CD14-positive monocyte (primary cell): ENCODE measurements at regions not wholly inside any gene's neighbourhood (a gene's known extent, or its start where the extent isn't known, plus 50 kb on each side); places are given as distances from the start of the nearest gene placed in this dataset.
"Not testable (repeated sequence)": the region's sequence is repeated elsewhere in the genome, so short reads cannot be mapped to it uniquely, and the experiment has no call there.

Source experiments
- DNase-seq, 3 donors: peaks; one replicate each; pipeline ENCODE4 v3.0.0-alpha.2; 2011 to 2022
- H2AFZ ChIP-seq: 2 replicates; pipeline ENCODE4 v1.6.0; 2012; ENCODE audit warnings: mild to moderate bottlenecking, low read depth, low read length, inconsistent platforms; ENCODE audit not compliant: insufficient read depth, poor library complexity, severe bottlenecking
- H3K27ac ChIP-seq, 2 donors: 1 replicate in 1 of 2; 2 replicates in 1 of 2; pipeline ENCODE4 v1.5.1; 2012 to 2013; ENCODE audit warnings: low read length in 2 of 2, control low read depth in 1 of 2, inconsistent platforms in 1 of 2, low read depth in 1 of 2, mild to moderate bottlenecking in 1 of 2
- H3K27me3 ChIP-seq, 2 donors: one replicate each; pipeline versions ENCODE4 v1.6.0 to v1.6.1; 2011 to 2013; ENCODE audit warnings: low read length in 2 of 2; ENCODE audit not compliant: control insufficient read depth in 2 of 2, insufficient read depth in 2 of 2
- H3K36me3 ChIP-seq, 2 donors: replicated peaks in 1 of 2; 1 replicate in 1 of 2; 2 replicates in 1 of 2; pipeline versions ENCODE4 v1.5.1 to v1.6.1; 2012 to 2013; ENCODE audit warnings: low read length in 2 of 2, control low read depth in 1 of 2, inconsistent platforms in 1 of 2, mild to moderate bottlenecking in 1 of 2; ENCODE audit not compliant: insufficient read depth in 2 of 2, control insufficient read depth in 1 of 2
- H3K4me1 ChIP-seq, 2 donors: 1 replicate in 1 of 2; 2 replicates in 1 of 2; pipeline versions ENCODE4 v1.5.1 to v1.6.1; 2012 to 2013; ENCODE audit warnings: low read length in 2 of 2, control low read depth in 1 of 2, inconsistent platforms in 1 of 2, mild to moderate bottlenecking in 1 of 2, moderate library complexity in 1 of 2; ENCODE audit not compliant: insufficient read depth in 2 of 2, control insufficient read depth in 1 of 2
- H3K4me2 ChIP-seq: replicated peaks from 2 replicates; pipeline ENCODE3; 2012; ENCODE audit warnings: low read length, moderate library complexity, mild to moderate bottlenecking; ENCODE audit not compliant: poor library complexity, severe bottlenecking; ENCODE audit errors: extremely low read depth
- H3K4me3 ChIP-seq, 3 experiments: fragments of 200-600 bp in 1 of 3; sonication (generic) in 1 of 3; replicated peaks in 1 of 3; 1 replicate in 2 of 3; 2 replicates in 1 of 3; pipeline ENCODE4 v1.5.1; 2011 to 2013; ENCODE audit warnings: low read length in 3 of 3, mild to moderate bottlenecking in 3 of 3, control low read depth in 2 of 3, low read depth in 2 of 3, inconsistent platforms in 1 of 3, moderate library complexity in 1 of 3
- H3K79me2 ChIP-seq: 2 replicates; pipeline ENCODE4 v1.6.0; 2012; ENCODE audit warnings: mild to moderate bottlenecking, control low read depth, inconsistent platforms, low read length, moderate library complexity; ENCODE audit not compliant: insufficient read depth
- H3K9ac ChIP-seq: 2 replicates; pipeline ENCODE4 v1.6.0; 2017; ENCODE audit warnings: low read length, mild to moderate bottlenecking; ENCODE audit not compliant: insufficient read depth, poor library complexity, severe bottlenecking
- H3K9me3 ChIP-seq, 2 donors: replicated peaks in 1 of 2; 1 replicate in 1 of 2; 2 replicates in 1 of 2; pipeline versions ENCODE4 v1.5.1 to v1.6.1; 2012 to 2013; ENCODE audit warnings: low read length in 2 of 2, control low read depth in 1 of 2; ENCODE audit not compliant: control insufficient read depth in 1 of 2, insufficient read depth in 1 of 2
- H4K20me1 ChIP-seq: 2 replicates; pipeline ENCODE4 v1.6.0; 2012; ENCODE audit warnings: mild to moderate bottlenecking, low read length, control low read depth, moderate library complexity; ENCODE audit not compliant: insufficient read depth
- H3K27ac Mint-ChIP-seq, 7 donors: one replicate each; pipeline ENCODE4 v1.8.0; 2020; ENCODE audit warnings: mild to moderate bottlenecking in 7 of 7, mixed read lengths in 7 of 7, moderate library complexity in 6 of 7, inconsistent platforms in 2 of 7
- H3K27me3 Mint-ChIP-seq, 3 donors: one replicate each; pipeline ENCODE4 v1.8.0; 2021 to 2022; ENCODE audit warnings: low read depth in 3 of 3, mild to moderate bottlenecking in 3 of 3, mixed read lengths in 3 of 3, moderate library complexity in 3 of 3, inconsistent platforms in 1 of 3
- H3K36me3 Mint-ChIP-seq, 2 donors: one replicate each; pipeline ENCODE4 v1.8.0; 2020; ENCODE audit warnings: mixed read lengths in 2 of 2, inconsistent platforms in 1 of 2, mild to moderate bottlenecking in 1 of 2
- H3K4me1 Mint-ChIP-seq: one replicate; pipeline ENCODE4 v1.8.0; 2020; ENCODE audit warnings: mild to moderate bottlenecking, mixed read lengths
- H3K4me3 Mint-ChIP-seq, 2 donors: one replicate each; pipeline ENCODE4 v1.8.0; 2020; ENCODE audit warnings: mild to moderate bottlenecking in 2 of 2, mixed read lengths in 2 of 2, moderate library complexity in 1 of 2
- H3K9me3 Mint-ChIP-seq, 7 donors: one replicate each; pipeline ENCODE4 v1.8.0; 2020 to 2022; ENCODE audit warnings: mixed read lengths in 7 of 7, mild to moderate bottlenecking in 6 of 7, moderate library complexity in 6 of 7, inconsistent platforms in 2 of 7
- WGBS: methylation state at CpG from one replicate; pipeline ENCODE4 v1.1.5; 2013; ENCODE audit warnings: missing lambda C conversion rate; ENCODE audit not compliant: insufficient coverage; 5-methylcytosine and 5-hydroxymethylcytosine counted together
- intact Hi-C, 2 donors: fragments of 100-400 bp; cut with micrococcal nuclease; formaldehyde crosslinking; loops; one replicate each; pipeline versions ENCODE4 v1.15.0 to v1.15.1; 2023
- TF ChIP-seq, protein P1 (sequence below): fragments of 200-600 bp; IDR thresholded peaks from one replicate; pipeline ENCODE4 v1.8.0; 2022; ENCODE audit warnings: antibody characterized with exemption, mild to moderate bottlenecking

DNA sequence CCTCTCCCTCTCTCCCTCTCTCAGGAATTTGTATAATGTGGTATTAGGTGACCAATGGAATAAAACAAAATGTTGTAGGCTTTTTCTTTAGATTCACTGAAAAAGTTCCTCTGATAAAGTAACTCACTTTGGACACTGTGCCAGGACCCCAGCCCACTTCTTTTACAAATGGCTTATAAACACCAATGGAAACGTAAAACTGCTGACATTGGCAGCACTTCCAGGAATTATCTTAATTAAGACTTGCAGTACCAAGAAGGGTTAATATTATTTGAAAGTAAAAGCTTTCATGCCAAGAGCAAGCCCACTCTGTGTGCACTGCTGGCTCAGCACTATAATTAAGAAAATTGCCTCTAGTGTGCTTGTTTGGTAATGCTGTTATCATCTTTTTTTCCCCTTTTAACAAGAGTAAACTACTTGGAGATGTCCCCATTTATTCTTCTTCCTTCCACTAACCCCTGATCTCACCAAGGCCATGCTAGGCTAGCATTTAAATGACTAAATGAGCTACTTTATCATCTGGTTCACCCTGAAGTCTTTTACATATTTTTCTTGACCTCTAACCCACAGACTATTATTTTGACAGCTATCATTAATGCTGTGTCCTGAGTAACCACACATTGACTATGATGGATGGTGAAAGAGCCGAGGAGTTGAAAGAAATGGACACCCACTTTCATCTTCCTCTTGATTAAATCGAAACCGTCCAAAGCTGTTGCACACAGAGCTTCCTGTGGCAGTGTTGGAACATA, 232.2 kb upstream of the ETAA1 start:
- no peaks in the 10 kb centered on the region for H4K20me1 ChIP-seq
- no peak overlapping the region for H3K4me3 ChIP-seq
- no peaks in the 10 kb centered on the region for H3K4me1 ChIP-seq
- H3K27ac ChIP-seq = no peak overlapping the region
- no peaks in the 10 kb centered on the region for H3K79me2 ChIP-seq
- H3K9me3 Mint-ChIP-seq = peaks cover 0 to 9% (median 4%) of the 10 kb centered on the region in 7 donors
- no peak overlapping the region for H3K4me3 Mint-ChIP-seq
- no peaks in the 10 kb centered on the region for H3K36me3 Mint-ChIP-seq
- DNase-seq = no peak
- no peaks in the 10 kb centered on the region for H3K9me3 ChIP-seq
- no peak overlapping the region for H3K9ac ChIP-seq
- no peaks in the 10 kb centered on the region for H3K4me1 Mint-ChIP-seq
- no peak overlapping the region for H3K4me2 ChIP-seq
- no peaks in the 10 kb centered on the region for H3K27me3 ChIP-seq
- intact Hi-C loops = no loop called here
- WGBS = no CpG with 5 or more reads among the region's 4 CpGs
- H3K27me3 Mint-ChIP-seq = peaks cover 0 to 2% (median 0%) of the 10 kb centered on the region in 3 donors
- H3K36me3 ChIP-seq = no peaks in the 10 kb centered on the region
- TF ChIP-seq, protein P1, sequence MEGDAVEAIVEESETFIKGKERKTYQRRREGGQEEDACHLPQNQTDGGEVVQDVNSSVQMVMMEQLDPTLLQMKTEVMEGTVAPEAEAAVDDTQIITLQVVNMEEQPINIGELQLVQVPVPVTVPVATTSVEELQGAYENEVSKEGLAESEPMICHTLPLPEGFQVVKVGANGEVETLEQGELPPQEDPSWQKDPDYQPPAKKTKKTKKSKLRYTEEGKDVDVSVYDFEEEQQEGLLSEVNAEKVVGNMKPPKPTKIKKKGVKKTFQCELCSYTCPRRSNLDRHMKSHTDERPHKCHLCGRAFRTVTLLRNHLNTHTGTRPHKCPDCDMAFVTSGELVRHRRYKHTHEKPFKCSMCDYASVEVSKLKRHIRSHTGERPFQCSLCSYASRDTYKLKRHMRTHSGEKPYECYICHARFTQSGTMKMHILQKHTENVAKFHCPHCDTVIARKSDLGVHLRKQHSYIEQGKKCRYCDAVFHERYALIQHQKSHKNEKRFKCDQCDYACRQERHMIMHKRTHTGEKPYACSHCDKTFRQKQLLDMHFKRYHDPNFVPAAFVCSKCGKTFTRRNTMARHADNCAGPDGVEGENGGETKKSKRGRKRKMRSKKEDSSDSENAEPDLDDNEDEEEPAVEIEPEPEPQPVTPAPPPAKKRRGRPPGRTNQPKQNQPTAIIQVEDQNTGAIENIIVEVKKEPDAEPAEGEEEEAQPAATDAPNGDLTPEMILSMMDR = no peak
- H3K27ac Mint-ChIP-seq = no peak overlapping the region
- no peak overlapping the region for H2AFZ ChIP-seq

DNA sequence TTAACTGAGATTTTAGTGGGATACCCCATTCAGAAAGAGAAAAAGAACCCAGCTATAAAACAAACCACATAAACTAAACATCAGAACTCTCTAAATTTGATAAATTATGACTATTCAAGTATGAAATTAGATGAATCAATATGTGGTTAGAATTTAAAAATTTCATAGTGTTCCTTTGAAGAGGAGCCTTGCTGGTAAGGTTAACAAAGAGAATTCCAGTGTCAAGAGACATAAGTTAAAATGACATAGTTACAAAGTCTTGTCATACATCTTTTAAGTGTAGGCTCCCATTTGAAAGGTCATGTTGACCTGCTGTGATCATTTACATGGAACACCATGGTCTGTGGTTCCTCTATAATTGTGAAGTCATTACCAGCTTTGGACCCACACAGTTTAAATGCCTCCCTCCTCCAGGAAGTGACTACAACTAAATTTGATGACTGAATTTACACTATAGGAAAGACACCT, 231.6 kb upstream of the ETAA1 start:
- Histone ChIP-seq H3K4me1 (no peaks in the 10 kb centered on the region), H3K36me3 (no peaks in the 10 kb centered on the region), H3K4me3 (no peak overlapping the region), H3K9me3 (no peaks in the 10 kb centered on the region), H2AFZ (no peak overlapping the region), H3K4me2 (no peak overlapping the region), H3K27ac (no peak overlapping the region), H3K27me3 (no peaks in the 10 kb centered on the region), H4K20me1 (no peaks in the 10 kb centered on the region), H3K9ac (no peak overlapping the region), H3K79me2 (no peaks in the 10 kb centered on the region)
- Mint-ChIP-seq H3K27me3 (peaks cover 0 to 3% (median 0%) of the 10 kb centered on the region in 3 donors), H3K4me3 (no peak overlapping the region), H3K36me3 (no peaks in the 10 kb centered on the region), H3K27ac (no peak overlapping the region), H3K9me3 (peaks cover 0 to 6% (median 4%) of the 10 kb centered on the region in 7 donors), H3K4me1 (no peaks in the 10 kb centered on the region)
- TF ChIP-seq, protein P1 = no peak
- no peak for DNase-seq
- intact Hi-C loops = no loop called here

DNA sequence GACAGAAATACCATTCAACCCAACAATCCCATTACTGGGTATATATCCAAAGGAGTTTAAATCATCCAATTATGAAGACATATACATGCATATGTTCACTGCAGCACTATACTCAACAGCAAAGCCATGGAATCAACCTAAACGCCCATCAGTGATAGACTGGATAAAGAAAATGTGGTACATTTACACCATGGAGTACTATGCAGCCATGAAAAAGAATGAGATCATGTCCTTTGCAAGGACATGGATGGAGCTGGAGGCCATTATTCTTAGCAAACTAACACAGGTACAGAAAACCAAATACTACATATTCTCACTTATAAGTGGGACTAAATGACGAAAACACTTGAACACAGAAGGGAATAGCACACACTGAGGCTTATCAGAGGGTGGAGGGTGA, 230.6 kb upstream of the ETAA1 start:
- DNase-seq, H3K4me1 Mint-ChIP-seq, H3K27ac Mint-ChIP-seq: not testable (repeated sequence)

More for the DNA sequence above, 230.6 kb upstream of the ETAA1 start:
- H3K27me3 Mint-ChIP-seq, H3K9me3 ChIP-seq, H3K36me3 Mint-ChIP-seq, intact Hi-C loops, H3K9me3 Mint-ChIP-seq, H3K79me2 ChIP-seq, H3K27me3 ChIP-seq, H3K9ac ChIP-seq, H3K4me3 ChIP-seq, H3K4me3 Mint-ChIP-seq, H3K4me1 ChIP-seq, H2AFZ ChIP-seq, H3K36me3 ChIP-seq, H3K4me2 ChIP-seq, H3K27ac ChIP-seq, H4K20me1 ChIP-seq: not testable (repeated sequence)
- no CpG with 5 or more reads among the region's 2 CpGs for WGBS
